HL-60/S4 (cell line): ENCODE measurements at regions not wholly inside any gene's neighbourhood (a gene's known extent, or its start where the extent isn't known, plus 50 kb on each side); places are given as distances from the start of the nearest gene placed in this dataset.

ENCODE experiments used
- in situ Hi-C: fragments of 300-500 bp; cut with MboI; formaldehyde crosslinking; loops from 2 replicates; pipeline ENCODE4 v1.14.3; 2022; ENCODE audit warnings: low sequenced_read_pairs

GRCh38 chr3:178295292-178295912 lies 240.8 kb upstream of the KCNMB2 start:
- in situ Hi-C loops = no loop called here

- in situ Hi-C loops = no loop called here
Observed at GRCh38 chr3:178297199-178297598, 239.0 kb upstream of the KCNMB2 start.

DNA sequence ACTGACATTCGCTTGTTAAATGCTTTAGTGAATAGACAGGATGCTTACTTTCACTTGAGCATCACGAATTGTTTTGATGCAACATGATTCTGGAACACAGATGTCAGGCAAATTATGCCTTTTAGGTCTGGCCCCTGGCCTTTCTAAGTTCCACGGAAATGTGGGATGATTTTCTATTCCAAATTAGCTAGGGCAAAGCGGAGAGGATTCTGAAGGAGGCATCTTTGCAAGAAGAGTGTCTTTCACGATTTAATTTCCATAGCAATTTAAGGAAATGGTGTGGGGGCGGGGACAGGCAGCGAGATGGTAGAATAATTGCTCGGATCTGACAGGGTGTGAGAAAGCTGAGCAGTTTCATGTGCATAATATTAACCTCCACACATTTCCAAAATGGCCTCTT lies 238.5 kb upstream of the KCNMB2 start:
- in situ Hi-C loops = no loop called here

- in situ Hi-C loops = no loop called here
Observed at GRCh38 chr3:178300441-178300959, 235.7 kb upstream of the KCNMB2 start.

DNA sequence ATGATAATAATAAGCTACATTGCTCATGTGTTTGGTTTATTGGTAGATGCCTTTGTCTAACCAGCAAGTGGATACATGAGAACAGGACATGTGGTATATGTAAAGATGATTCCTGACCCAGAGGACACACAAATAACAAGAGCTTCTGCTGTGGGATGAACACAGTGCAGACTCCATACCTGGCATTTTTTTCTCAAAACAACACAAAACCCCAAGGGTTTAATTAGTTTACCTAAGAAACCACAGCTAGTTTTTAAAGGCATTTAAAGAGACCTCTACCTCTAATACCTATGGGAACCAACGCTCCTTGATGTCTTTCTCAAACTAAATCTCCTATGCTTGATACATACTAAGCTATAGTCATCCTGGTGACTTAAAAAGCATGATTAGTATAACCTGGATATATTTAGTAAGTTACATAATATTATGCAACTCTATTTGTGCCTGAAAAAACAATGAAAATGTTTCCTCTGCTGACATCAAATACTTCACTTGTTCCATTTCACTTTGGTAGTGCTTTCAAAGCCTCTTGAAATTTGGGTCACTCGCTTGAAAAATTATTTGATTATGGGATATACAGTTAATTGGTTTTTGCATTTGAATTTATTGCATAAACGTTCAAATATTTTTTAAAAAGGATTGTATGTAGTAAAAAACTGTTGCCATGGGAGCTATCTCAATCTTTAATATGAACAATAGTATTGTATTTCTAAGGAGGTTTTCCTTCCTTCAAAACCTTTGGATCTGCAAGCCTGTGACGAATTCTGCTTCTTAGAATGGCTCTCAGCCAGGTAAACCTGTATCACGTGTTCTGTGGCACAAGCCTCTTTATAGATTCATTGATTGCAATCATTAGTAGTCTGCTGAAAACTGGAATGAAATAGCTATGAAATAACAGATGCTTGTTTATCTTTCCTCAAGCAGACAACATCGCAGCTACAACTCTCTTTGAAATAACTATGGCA lies 233.0 kb upstream of the KCNMB2 start:
- in situ Hi-C loops = no loop called here

- in situ Hi-C loops = no loop called here
Observed at GRCh38 chr3:178304758-178305467, 231.3 kb upstream of the KCNMB2 start.

DNA sequence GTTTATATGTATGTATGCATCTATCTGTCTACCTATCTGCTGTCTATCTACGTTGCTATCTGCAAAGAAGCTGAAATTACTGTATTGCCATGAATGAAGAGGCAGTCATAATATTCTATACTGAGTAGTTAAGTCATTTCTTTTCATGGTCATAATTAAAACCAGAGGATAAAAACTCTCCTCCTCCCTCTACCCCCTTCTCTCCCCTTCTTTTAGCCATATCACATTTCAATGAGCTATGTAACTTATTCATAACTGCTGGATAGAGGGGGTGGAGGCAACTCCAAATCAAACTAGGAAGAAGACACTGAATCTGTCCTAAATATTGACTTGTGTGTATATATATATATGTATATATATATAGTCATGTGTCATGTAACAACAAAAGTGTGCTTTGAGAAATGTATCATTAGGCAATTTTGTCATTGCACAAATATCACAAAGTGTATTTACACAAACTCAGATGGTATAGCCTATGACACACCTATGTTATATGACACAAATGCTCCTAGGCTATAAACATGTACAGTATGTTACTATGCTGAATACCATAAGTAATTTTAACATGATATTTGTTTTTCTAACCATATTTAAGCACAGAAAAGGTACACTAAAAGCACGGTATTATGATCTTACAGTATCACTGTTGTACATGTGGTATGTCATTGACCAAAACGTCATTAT lies 229.7 kb upstream of the KCNMB2 start:
- in situ Hi-C loops = no loop called here

- in situ Hi-C loops = no loop called here
Observed at GRCh38 chr3:178308771-178309170, 227.5 kb upstream of the KCNMB2 start.

- in situ Hi-C loops = no loop called here
Observed at GRCh38 chr3:178310949-178311348, 225.3 kb upstream of the KCNMB2 start.

DNA sequence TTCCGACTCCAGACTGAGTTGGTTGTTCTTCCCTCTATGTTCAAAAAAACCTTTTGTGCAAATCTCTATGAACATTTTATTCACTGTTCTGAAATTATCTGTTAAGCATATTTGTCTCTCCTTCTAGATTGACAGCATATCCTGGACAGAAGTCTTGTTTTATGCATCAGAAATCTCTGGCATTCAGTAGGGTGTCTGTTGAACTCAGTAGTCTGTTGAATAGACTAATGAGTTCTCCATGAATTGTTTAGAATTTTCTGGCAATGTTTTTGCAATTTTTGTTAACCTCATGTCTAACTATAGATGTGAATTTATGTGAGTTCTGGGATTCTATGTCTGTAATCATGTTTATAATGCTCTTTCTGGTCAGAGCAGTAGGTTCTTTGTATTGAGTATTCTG lies 222.5 kb upstream of the KCNMB2 start:
- in situ Hi-C loops = no loop called here

GRCh38 chr3:178318340-178318739 lies 217.9 kb upstream of the KCNMB2 start:
- in situ Hi-C loops = no loop called here

- in situ Hi-C loops = no loop called here
Observed at GRCh38 chr3:178318941-178319816, 217.1 kb upstream of the KCNMB2 start.

DNA sequence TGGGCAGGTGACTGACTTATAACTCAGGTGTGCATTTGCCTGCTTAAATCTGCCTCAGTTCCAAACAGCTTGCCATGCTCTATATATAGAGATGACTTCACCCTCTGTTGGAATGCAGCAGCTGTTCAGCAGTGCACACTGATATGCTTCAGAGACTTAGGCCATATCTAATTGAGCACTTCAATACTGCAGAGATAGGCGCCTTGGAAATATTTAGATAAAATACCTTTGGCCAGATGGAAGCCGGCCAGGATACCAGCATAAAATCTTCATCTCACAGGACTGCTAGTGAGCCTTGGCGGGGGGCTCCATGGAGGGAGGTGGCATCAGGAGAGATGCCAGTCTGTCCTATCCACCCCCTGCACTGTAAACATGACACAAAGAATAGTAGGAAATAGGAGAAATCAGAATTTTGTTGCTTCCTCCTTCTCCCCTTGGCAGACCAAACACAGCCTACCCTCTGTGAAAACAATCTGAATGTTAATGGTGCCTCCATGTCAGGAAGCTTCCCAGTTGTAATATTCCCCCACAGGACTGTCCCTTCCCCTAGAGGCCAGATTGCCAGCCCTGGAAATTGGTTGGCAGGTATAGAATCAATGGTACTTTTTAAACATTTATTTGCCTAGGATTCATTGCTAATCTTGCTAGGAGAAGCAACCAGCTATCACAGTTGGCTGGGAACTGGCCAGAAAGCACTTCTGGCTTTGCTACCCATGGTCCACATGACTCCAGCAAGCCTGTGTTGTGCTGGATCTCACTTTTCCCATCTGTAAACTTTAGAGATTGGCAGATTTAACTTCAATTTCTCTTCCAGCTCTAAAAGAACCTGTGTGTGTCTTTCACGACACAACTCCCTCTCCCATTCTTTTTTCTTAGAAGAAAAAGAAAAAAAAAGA lies 215.5 kb upstream of the KCNMB2 start:
- in situ Hi-C loops = no loop called here

DNA sequence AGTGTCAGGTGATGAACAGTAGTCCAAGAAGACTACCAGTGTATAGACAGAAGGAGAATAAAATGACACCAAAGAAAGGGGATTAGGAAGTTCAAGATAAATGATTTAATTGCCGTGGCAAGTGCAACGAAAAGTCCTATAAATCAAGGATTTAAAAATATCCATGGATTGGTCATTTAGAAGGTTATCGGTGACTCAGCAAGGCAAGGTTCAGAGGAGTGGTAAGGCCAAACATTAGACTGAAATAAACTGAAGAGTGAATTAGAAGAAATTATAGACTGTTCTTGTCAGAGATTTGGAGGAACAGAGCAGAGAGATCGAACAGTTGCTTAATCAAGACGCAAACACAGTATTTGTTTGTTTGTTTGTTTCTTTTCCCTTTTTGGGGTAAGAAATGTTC lies 211.9 kb upstream of the KCNMB2 start:
- in situ Hi-C loops = no loop called here

DNA sequence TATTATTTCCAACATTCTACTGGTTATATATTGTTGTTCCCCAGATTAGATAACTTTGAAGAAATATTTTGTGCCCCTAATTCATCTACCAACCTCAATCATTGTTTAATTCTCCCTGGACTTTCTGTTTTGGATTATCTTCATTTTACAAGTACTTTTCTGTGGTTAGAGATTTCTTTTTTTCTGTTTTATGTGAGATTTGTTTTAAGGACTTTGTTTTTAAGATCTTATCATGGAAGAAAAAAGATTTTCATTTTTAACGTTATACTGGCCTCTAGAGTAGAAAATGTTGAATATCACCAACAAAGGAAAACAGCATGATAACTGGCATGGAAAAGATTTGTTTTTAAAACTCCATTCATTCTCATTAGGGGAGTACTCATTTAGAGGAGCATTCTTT lies 210.9 kb upstream of the KCNMB2 start:
- in situ Hi-C loops = no loop called here

- in situ Hi-C loops = no loop called here
Observed at GRCh38 chr3:178329936-178330335, 206.3 kb upstream of the KCNMB2 start.

GRCh38 chr3:178334239-178334638 lies 202.0 kb upstream of the KCNMB2 start:
- in situ Hi-C loops = no loop called here

DNA sequence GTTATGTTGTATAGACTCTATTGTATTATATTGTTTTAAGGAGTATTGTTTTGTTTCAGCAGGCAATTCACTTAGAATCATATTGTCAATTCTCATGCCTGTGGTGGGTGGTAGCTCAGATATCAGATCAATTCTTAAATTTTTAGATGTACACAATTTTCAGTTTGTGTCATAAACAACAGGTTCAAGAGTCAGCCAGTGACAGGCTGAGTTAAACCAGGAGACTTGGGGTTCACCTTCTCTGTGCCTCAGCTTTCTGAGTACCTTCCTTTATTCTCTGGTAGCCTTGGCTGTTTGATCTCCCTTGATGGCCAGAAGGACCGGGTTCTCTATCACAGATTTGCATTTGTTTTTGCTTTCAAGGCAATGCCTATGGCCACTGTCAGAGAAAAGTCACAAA lies 199.9 kb upstream of the KCNMB2 start:
- in situ Hi-C loops = no loop called here

DNA sequence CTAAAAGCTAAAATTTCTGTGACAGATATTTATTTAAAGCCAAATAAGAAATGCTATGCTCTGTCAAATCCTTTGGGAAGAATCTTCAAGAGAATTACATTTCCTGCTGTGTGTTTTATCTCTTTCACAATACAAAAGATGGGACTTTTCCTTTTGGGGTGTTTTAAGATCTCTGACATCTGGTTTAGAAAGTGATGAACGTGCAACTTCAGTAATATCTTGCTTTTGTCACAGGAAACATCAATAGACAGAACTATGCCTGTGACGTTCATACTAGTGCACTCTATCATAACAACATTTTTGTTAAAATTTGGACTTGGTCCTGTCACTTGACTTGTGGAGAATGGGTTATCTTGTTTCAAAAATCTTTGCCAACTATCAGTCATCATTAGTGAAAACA lies 195.7 kb upstream of the KCNMB2 start:
- in situ Hi-C loops = no loop called here
